Epithelial cell of esophagus (primary cell): ENCODE measurements at regions not wholly inside any gene's neighbourhood (a gene's known extent, or its start where the extent isn't known, plus 50 kb on each side); places are given as distances from the start of the nearest gene placed in this dataset.

Experiments used
- DNase-seq: peaks from one replicate; pipeline ENCODE4 v3.0.0; 2010; ENCODE audit warnings: low read depth
- H3K4me3 ChIP-seq: 2 replicates; pipeline ENCODE4 v1.5.1; 2011; ENCODE audit warnings: mild to moderate bottlenecking, low read length, control low read depth
- TF ChIP-seq, protein P1 (sequence below): IDR thresholded peaks from 2 replicates; pipeline ENCODE4 v1.5.1; 2011; ENCODE audit warnings: low read depth, mild to moderate bottlenecking, low read length, control low read depth, inconsistent platforms; ENCODE audit not compliant: insufficient read depth; ENCODE audit errors: missing control alignments

DNA sequence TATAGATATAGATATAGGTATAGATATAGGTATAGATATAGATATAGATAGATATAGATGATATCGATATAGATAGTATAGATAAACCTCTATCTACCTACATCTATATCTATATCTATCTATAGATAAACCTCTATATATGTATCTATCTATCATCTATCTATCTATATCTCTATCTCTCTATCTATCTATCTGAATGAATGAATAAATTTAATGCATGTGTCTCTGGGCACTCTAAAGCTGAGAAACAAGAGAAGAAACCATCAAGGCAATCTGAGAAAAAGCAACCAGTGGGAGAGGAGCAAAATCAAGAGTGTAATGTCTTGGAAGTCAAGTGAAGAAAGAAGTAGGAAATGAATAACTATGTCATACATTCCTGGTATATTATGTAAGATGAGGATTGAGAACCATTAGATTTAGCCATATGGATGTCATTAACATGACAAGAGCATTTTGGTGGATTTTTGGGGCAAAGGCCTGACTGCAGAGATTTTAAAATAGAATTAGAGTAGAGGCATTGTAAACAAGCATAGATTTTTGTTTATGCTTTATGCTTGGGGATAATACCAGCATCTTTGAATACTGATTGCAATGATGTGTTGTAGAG lies 1262.7 kb upstream of the MIR17HG start:
- TF ChIP-seq, protein P1, sequence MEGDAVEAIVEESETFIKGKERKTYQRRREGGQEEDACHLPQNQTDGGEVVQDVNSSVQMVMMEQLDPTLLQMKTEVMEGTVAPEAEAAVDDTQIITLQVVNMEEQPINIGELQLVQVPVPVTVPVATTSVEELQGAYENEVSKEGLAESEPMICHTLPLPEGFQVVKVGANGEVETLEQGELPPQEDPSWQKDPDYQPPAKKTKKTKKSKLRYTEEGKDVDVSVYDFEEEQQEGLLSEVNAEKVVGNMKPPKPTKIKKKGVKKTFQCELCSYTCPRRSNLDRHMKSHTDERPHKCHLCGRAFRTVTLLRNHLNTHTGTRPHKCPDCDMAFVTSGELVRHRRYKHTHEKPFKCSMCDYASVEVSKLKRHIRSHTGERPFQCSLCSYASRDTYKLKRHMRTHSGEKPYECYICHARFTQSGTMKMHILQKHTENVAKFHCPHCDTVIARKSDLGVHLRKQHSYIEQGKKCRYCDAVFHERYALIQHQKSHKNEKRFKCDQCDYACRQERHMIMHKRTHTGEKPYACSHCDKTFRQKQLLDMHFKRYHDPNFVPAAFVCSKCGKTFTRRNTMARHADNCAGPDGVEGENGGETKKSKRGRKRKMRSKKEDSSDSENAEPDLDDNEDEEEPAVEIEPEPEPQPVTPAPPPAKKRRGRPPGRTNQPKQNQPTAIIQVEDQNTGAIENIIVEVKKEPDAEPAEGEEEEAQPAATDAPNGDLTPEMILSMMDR, result no peak
- peak; percentile 5 for DNase-seq
- H3K4me3 ChIP-seq, result no peak overlapping the region

- no peak overlapping the region for H3K4me3 ChIP-seq
- TF ChIP-seq, protein P1, result no peak
- no peak for DNase-seq
These were observed 1258.4 kb upstream of the MIR17HG start for GRCh38 chr13:90089051-90089450.

- TF ChIP-seq, protein P1, result no peak
- DNase-seq, result no peak
- no peak overlapping the region for H3K4me3 ChIP-seq
These were observed 1255.9 kb upstream of the MIR17HG start for GRCh38 chr13:90091611-90092010.

DNA sequence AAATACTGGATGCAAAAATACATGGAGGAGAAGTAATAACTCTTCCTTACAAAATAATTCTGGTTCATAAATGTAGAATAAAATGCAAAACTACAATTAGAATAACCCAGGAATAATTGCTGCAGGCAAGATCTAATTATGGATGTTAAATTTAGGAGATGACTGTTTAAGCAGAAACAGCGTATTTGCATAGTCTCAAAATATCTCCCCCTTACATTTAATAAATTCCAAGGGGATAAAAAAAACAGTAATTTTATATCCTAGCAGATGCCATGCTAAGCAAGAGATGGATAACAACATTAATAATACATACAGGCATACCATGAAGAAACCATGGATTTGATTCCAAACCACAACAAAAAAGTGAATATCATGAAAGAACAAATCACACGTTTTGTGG lies 1253.1 kb upstream of the MIR17HG start:
- no peak overlapping the region for H3K4me3 ChIP-seq
- TF ChIP-seq, protein P1, result no peak
- DNase-seq, result no peak

DNA sequence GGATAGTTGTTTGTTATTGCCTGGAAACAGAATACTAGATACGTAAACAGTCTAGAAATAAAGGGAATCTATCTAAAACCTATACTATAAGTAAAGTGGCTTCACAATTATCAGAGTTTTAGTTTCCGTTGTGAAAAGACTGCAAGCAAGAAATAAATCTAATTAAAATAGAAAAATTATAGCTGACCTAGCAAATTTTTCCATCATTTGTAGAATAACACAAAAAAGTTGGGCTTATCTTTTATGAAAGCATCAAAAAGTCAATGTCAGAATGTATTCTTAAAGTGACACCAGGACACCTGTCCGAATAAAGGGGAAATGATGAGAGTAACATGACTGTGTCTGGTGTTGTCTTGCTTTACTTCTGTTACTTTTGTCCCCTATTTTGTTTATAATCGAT lies 1248.9 kb upstream of the MIR17HG start:
- DNase-seq, result no peak
- TF ChIP-seq, protein P1, result no peak
- H3K4me3 ChIP-seq, result no peak overlapping the region

DNA sequence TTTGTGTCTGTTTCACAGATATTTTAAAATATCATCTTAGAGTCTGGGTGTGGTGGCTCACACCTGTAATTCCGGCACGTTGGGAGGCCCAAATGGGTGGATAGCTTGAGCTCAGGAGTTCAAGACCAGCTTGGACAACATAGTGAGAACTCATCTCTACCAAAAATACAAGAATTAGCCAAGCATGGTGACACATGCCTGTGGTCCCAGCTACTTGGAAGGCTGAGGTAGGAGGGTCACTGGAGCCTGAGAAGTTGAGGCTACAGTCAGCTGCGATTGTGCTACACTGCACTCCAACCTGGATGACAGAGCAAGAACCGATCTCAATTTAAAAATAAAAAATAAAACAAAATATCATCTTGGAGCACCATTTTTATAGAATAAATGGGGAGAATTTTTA lies 1247.6 kb upstream of the MIR17HG start:
- no peak for DNase-seq
- H3K4me3 ChIP-seq, result no peak overlapping the region
- TF ChIP-seq, protein P1, result no peak

- H3K4me3 ChIP-seq, result no peak overlapping the region
- TF ChIP-seq, protein P1, result no peak
- no peak for DNase-seq
These were observed 1244.2 kb upstream of the MIR17HG start for GRCh38 chr13:90103099-90103784.
